AML-193 (cell line): ENCODE measurements at regions not wholly inside any gene's neighbourhood (a gene's known extent, or its start where the extent isn't known, plus 50 kb on each side); places are given as distances from the start of the nearest gene placed in this dataset.

Source experiments
- DNase-seq, 2 experiments: peaks; one replicate each; lab custom pipeline; 2025; lab: John Stamatoyannopoulos, UW

GRCh38 chr4:187236209-187236890 is 512.7 kb upstream of the FAT1 start:
- DNase-seq = no peak

DNA sequence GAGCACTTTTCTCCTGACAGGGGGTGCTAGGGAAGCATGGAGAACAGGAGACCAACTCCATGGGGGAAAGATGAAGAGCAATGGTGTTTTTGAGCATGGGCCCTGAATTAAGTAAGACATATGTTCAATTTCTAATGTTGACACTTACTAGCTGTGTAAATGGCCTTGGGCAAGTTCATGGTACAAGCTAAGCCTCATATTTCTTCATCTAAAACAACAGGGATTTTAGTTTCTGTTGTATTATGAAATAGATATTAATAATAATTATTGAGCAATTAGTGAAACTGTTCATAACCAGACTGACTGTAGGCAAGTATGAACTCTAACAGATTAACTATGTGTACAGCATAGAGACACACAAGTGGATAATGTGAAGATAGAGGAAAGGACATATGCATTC is 515.0 kb upstream of the FAT1 start:
- no peak for DNase-seq

GRCh38 chr4:187251896-187252295 is 528.2 kb upstream of the FAT1 start:
- DNase-seq = no peak

DNA sequence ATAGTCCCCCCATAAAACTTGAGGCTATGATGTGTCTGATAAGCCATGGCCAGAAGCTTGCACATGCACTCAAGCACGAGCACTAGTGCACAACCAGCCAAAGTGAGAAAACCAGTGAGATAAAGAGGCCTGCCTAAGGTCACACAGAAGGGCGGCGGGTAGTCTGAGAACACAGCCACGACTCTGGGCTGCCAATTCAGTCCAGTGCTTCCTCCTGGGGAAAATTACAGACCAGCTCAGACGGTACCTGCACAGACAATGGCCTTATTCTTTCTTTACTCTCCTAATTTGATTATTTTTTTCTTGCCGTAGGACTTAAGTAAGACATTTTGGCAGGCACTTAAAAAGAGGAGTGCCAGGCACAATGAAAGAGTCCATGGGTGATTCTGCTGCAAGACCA is 533.2 kb upstream of the FAT1 start:
- DNase-seq = no peak

GRCh38 chr4:187258651-187259401 is 535.2 kb upstream of the FAT1 start:
- no peak for DNase-seq

- DNase-seq = no peak
Observed at GRCh38 chr4:187268940-187269339, 545.3 kb upstream of the FAT1 start.

DNA sequence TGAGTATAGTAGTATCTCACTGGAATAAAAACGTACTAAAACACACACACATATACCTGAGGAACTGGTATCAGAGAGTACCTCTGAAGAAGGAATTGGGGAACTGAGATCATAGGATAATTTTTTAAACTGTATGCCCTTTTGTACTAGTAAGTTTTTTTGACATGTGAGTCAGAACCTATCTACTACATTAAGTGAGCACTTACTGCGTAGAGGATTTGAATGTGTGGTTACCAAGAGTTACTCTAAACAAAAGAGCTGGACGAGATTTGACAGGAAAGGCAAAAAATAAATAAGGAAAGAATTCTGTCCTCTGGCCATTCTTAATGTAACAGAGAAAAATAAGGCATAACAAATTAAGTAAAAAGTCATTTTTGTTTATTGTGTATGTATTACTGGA is 546.5 kb upstream of the FAT1 start:
- no peak for DNase-seq

DNA sequence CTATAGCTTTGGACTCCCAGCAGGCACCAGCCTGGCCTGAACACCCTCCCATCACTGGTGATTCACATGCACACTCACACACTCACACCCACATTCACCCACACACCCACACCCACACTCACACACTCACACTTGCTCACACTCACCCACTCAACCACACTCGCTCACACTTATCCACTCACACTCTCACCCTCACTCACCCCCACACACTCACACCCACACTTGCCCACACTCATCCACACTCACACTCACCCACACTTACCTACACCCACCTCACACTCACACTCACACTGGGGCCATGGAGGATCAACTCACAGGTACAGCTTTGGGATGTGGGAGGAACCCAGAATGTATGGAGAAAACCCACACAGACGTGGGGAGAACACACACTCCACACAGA is 548.2 kb upstream of the FAT1 start:
- no peak for DNase-seq

DNA sequence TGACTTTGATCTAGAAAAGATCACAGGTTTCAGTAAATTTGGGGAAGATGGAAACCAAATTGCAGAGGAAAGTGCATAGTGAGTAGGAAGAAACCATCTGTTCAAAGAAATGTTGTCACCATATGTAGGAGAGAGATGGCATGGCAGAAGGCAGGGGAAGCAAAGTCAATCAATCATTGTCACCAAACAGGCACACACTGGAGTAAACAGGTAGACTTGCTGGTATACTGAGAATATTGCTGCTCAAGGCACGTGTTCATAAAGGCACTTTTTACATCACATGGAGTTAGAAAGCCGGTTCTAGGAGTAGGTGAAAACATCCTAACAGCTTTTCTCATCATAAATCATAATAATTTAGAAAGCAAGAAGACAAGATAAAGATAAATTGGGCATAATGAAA is 550.5 kb upstream of the FAT1 start:
- DNase-seq = no peak

DNA sequence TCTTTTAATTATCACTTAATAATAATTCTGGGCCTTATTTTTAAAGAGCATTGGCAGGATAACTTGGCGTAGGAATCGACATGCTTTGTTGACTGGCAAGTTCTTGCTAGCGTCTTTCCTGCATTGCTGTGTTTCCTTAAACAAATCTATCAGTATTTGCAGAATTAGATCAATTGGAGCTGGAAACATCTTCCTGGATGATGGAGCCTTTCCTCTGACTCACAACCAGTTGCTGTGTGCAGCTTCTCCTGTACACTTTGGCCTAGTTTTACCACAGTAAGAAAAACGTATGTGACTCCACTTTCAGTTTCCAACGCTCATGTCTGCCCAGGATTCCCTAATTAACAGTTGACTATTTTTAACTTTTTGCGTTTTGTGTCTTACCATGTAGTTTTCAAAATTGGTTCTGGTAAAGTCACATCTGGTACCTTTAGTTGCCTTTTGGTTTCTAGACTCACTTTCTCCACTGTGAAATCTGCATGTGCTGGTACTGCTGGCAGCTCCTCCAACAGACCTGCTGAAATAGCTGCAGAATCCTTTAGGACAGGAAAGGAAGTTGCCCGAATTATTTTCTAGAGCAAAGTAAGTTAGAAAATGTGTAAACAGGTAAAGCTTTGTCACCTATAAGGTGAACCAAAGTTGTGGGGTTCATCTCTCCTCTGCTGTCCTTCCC is 553.2 kb upstream of the FAT1 start:
- DNase-seq = no peak

DNA sequence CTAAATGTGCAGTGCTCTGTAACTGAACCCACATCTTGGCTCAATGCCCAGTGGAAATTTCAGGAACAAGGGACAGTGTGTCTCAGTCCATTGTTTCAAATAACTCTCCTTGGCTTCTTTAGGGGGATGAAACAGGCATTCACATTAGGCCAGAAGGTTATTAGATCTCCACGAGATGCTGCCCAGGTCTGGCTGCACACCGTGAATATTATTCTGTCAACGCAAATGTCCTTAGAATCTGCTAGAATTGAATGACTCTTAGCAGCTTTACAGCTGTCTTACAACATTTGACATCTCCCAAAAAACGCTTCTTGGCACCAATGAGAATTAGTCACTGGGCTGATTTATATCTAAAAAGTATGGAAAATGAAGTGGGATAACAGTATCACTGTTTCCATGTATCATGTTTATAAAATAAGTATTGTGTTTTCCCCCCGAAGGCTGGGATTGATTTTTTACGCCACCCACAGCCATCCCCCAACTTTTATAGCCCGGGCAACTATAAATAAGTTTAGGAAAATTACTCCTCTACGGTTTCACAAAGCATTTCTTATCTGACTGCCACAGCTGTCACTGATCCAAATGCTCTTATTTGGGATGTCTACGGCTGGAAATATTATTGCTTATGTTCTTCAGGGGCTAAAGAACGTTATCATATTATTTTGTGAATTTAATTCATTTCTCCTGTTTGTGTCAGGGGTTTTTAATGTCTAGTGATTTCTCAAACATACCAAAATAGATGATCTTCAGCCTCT is 559.7 kb upstream of the FAT1 start:
- DNase-seq = no peak

GRCh38 chr4:187286525-187286924 is 562.9 kb upstream of the FAT1 start:
- DNase-seq = no peak

DNA sequence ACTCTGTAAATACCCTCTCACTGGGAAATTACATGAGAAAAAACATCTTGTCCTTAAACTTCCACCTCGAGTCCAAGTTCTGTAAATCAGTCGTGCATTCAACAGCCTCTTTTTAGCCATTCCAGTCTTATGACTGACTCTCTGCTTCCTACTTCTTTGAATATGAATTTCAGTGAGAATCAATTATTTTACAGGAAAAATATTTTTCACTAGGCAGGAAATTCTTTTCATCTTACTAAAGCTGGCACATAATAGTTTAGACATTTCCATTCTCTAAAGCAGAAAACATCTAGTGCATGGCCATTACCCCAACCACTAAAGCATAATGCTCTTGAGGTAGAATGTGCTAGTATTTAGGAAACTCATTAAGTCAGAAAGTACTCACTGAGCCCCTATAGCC is 565.7 kb upstream of the FAT1 start:
- no peak for DNase-seq

- DNase-seq = no peak
Observed at GRCh38 chr4:187294861-187295260, 571.2 kb upstream of the FAT1 start.

DNA sequence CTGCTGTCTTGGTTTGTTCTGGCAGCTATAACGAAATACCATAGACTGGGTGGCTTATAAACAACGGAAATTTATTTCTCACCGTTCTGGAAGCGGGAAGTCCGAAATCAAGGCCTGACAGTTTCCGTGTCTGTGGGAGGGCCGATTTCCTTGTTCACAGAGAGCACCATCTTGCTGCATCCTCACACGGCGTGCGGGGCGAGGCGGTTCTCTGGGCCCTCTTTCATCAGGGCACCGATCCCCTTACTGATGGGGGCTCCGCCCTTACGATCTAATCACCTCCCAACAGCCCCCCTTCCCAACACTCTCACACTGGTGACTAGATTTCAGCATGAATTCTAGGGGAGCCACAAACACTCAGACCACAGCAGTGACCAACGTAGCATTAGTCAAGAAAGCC is 578.3 kb upstream of the FAT1 start:
- no peak for DNase-seq

DNA sequence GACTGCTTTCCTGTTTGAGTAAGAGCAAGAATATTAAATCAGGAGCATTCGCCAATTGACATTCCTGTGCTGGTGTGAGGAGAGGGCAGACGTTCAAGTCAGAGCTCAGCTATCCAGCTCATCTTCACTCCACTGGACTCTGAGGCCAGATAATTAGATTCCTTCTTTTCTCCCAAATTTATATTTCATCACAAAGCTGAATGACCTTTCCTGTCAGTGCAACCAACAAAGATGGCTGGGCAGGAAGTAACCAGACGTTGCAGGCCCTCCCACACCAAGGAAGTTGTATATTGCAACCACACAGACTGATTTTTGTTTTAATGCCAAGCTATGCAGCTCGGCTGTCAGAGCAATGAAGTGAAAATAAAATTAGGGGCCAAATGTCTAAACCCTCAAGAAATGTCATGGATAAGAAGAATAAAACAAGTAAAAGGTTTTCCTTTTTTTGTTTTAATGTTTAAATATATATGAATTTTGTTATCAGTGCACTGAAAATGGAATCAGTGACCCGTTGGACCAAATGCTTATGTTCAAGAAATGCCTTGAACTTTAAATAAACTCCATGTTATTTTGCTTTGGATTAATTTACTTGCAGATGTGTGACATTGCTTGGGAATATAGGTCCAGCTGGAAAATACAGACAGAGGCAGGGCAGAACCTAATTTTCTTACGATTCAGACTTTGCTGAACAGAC is 578.9 kb upstream of the FAT1 start:
- no peak for DNase-seq

DNA sequence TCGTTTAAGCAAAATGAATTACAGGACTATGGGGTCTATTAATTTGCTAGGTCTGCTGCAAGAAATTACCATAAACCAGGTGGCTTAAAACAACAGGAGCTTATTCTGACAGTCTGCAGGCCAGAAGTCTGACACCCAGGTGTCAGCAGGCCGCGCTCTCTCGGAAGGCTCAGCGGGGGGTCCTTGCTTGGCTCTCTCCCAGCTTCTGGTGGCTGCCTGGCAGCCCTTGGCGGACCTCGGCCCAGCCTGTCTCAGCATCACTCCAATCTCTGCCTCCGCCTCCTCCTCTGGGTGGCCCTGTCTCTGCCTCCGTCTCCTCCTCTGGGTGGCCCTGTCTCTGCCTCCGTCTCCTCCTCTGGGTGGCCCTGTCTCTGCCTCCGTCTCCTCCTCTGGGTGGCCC is 580.5 kb upstream of the FAT1 start:
- DNase-seq = no peak

DNA sequence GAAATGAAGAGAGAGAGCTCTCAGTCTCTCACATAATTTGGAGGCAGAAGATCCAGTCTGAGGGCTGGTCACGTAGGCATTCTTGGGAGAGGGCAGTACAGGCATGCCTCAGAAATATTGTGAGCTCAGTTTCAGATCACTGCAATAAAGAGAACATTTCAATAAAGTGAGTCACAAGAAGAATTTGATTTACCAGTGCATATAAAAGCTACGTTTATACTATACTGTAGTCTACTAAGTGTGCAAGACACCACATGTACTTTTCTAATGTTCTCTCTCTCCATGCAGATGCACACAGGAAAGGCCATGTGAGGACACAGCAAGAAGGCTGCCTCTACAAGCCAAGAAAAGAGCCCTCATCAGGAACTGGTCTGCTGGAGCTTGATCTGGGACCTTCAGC is 583.5 kb upstream of the FAT1 start:
- DNase-seq = no peak

GRCh38 chr4:187309456-187309855 is 585.8 kb upstream of the FAT1 start:
- DNase-seq = no peak

- no peak for DNase-seq
Observed at GRCh38 chr4:187312299-187312698, 588.6 kb upstream of the FAT1 start.

GRCh38 chr4:187317799-187318198 is 594.1 kb upstream of the FAT1 start:
- no peak for DNase-seq

DNA sequence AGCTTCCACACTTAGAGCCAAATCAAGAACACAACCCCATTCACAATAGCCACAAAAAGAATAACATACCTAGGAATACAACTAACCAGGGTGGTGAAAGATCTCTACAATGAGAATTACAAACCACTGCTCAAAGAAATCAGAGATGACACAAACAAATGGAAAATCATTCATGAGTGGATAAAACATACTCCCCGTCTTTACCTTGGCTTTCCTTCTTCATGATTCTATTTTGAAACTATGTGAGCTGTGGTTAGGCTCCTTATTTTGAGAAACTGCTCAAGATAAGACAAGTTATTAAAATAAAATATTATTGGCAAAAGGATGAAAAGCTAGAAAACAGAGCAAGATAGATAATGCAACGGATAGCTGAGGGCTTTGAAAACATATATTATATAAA is 598.1 kb upstream of the FAT1 start:
- no peak for DNase-seq
